Activated naive CD4-positive, alpha-beta T cell treated with anti-CD3 and anti-CD28 coated beads for 36 hours (primary cell): ENCODE measurements at regions not wholly inside any gene's neighbourhood (a gene's known extent, or its start where the extent isn't known, plus 50 kb on each side); places are given as distances from the start of the nearest gene placed in this dataset.

Experiments used
- CTCF ChIA-PET: fragments of 350-600 bp; sonication (Branson Sonifier 250); formaldehyde crosslinking; loops from one replicate; lab custom pipeline; 2021; ENCODE audit warnings: antibody characterized with exemption; lab: Charles Lee
- DNase-seq: peaks from one replicate; pipeline ENCODE4 v3.0.0-alpha.2; 2020
- H3K27ac Mint-ChIP-seq: one replicate; pipeline ENCODE4 v1.8.0; 2021; ENCODE audit warnings: mild to moderate bottlenecking, mixed read lengths
- H3K27me3 Mint-ChIP-seq: one replicate; pipeline ENCODE4 v1.8.0; 2021; ENCODE audit warnings: low read depth, mixed read lengths
- H3K36me3 Mint-ChIP-seq: one replicate; pipeline ENCODE4 v1.8.0; 2021; ENCODE audit warnings: low read depth, mixed read lengths
- H3K4me1 Mint-ChIP-seq: one replicate; pipeline ENCODE4 v1.8.0; 2021; ENCODE audit warnings: low read depth, mixed read lengths
- H3K4me3 Mint-ChIP-seq: one replicate; pipeline ENCODE4 v1.8.0; 2021; ENCODE audit warnings: mild to moderate bottlenecking, moderate library complexity, mixed read lengths
- H3K9me3 Mint-ChIP-seq: one replicate; pipeline ENCODE4 v1.8.0; 2021; ENCODE audit warnings: mixed read lengths
- intact Hi-C: fragments of 100-400 bp; cut with micrococcal nuclease; formaldehyde crosslinking; loops from one replicate; pipeline ENCODE4 v1.15.1; 2023

DNA sequence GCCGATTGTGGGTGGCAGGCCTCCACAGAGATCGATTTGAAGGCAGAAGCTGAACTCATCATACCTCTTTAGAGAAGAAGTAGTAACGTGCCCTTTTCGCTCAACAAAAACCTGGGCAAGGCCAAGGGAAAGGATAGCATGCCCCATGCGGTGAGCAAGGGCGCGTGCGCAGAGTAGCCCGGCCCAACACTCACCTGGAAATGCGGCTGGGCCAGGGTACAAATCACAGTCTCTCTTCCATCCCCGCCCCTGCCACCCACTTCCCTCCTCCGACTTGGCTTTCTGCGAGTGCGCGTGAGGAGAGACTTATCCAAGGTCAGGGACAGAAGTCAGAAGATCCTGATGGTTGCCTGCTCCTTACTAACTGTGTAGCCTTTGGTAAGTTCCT is 160.7 kb upstream of the C1orf21 start:
- no peak overlapping the region for H3K4me3 Mint-ChIP-seq
- H3K27me3 Mint-ChIP-seq = peaks cover 2% of the 10 kb centered on the region
- CTCF ChIA-PET = interaction anchor here (0.7 to 1.0 kb wide), 2 partner anchors 12 to 151 kb away, joined by 3 read pairs; no protein-coding TSS in a partner anchor
- intact Hi-C loops = no loop called here
- DNase-seq = no peak
- H3K9me3 Mint-ChIP-seq = peaks cover 3% of the 10 kb centered on the region
- no peak overlapping the region for H3K27ac Mint-ChIP-seq
- no peaks in the 10 kb centered on the region for H3K4me1 Mint-ChIP-seq
- no peaks in the 10 kb centered on the region for H3K36me3 Mint-ChIP-seq

DNA sequence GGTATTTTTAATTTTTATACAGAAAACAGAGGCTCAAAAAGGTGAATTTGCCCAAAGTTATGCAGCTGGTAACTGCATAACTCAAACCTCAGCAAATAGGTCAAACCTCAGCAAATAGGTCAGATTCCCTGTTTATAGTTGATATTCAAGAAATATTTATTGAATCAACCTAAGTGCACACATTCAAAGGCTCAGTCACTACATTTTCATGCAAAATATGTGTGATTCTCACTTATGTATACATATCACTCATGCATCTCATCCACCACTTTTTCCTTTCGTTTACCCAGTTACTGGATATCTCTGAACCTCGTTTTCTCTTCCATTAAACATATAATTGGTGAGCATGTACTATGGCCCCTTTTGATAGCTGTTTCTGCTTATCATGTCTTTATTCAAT is 158.3 kb upstream of the C1orf21 start:
- CTCF ChIA-PET = no interaction called here
- Mint-ChIP-seq H3K36me3 (no peaks in the 10 kb centered on the region), H3K4me3 (no peak overlapping the region), H3K27me3 (peaks cover 3% of the 10 kb centered on the region), H3K9me3 (peaks cover 3% of the 10 kb centered on the region), H3K27ac (no peak overlapping the region), H3K4me1 (no peaks in the 10 kb centered on the region)
- no peak for DNase-seq
- intact Hi-C loops = no loop called here

DNA sequence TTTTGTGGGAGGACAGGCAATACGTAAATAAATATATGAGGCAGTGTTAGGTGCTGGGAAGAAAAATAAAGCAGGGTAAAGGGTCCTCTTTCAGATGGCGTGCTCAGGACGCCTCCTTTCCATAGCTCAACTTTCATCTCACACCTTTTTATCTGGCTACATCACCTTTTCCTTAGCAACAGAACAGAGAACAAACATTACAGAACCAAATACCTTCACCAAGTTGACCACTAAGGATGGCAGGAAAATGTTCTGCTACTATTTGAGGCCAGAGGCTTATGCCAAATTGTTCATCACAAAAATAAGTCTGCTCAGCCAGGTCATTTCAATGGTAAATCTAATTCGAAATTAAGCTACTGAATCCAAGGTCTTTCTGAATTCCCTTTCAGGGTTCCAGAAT is 149.2 kb upstream of the C1orf21 start:
- H3K4me3 Mint-ChIP-seq = no peak overlapping the region
- no peaks in the 10 kb centered on the region for H3K36me3 Mint-ChIP-seq
- no peak for DNase-seq
- no peak overlapping the region for H3K27ac Mint-ChIP-seq
- no peaks in the 10 kb centered on the region for H3K9me3 Mint-ChIP-seq
- intact Hi-C loops = no loop called here
- H3K27me3 Mint-ChIP-seq = peaks cover 19% of the 10 kb centered on the region
- CTCF ChIA-PET = interaction anchor here (0.6 to 1.0 kb wide), 3 partner anchors 11 to 556 kb away, joined by 3 to 5 read pairs (median 3); no protein-coding TSS in a partner anchor
- no peaks in the 10 kb centered on the region for H3K4me1 Mint-ChIP-seq

DNA sequence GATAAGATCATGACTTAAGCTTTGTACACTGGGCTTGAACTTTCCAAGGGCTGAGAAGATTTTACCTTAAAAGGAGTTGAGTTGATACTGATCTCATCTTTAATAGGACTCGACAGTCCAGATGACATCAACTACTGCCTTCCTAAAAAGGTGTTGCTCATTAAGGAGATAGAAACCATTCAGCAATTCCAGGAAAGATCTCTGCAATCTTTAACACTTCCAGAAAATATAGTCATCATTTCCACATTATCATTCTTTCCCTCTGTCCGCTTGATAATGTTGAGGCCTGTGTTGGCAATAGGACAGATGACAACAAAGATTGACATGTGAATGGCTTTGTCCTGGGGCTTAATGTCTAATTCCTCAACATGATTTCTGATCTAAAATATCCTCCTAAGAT is 145.4 kb upstream of the C1orf21 start:
- Mint-ChIP-seq H3K36me3 (no peaks in the 10 kb centered on the region), H3K4me3 (no peak overlapping the region), H3K27me3 (peaks cover 11% of the 10 kb centered on the region), H3K9me3 (no peaks in the 10 kb centered on the region), H3K4me1 (no peaks in the 10 kb centered on the region), H3K27ac (no peak overlapping the region)
- no peak for DNase-seq
- intact Hi-C loops = loop anchor here (5.0 kb wide), 1 partner anchor 421 kb away; no protein-coding TSS in a partner anchor
- CTCF ChIA-PET = no interaction called here

DNA sequence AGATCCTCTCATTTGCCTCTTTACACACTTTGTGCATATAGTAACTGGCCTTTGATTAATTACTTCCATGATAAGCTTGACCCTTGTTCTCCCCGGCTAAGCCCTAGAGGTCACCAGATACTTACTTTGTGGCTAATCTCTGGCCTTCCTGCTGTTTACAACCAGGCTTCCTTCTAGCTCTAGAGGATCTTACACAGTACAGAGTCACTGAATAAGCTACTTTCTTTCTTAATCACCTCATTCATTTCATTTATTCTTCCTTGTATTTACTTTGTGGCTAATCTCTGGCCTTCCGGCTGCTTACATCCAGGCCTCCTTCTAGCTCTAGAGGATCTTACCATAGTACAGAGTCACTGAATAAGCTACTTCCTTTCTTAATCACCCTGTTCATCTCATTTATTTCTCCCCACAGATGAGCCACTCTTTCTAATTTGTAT is 144.3 kb upstream of the C1orf21 start:
- no peak overlapping the region for H3K27ac Mint-ChIP-seq
- H3K4me3 Mint-ChIP-seq = no peak overlapping the region
- no peaks in the 10 kb centered on the region for H3K4me1 Mint-ChIP-seq
- no peak for DNase-seq
- CTCF ChIA-PET = no interaction called here
- intact Hi-C loops = loop anchor here (5.0 kb wide), 1 partner anchor 420 kb away; no protein-coding TSS in a partner anchor
- H3K27me3 Mint-ChIP-seq = peaks cover 10% of the 10 kb centered on the region
- H3K36me3 Mint-ChIP-seq = no peaks in the 10 kb centered on the region
- H3K9me3 Mint-ChIP-seq = no peaks in the 10 kb centered on the region

DNA sequence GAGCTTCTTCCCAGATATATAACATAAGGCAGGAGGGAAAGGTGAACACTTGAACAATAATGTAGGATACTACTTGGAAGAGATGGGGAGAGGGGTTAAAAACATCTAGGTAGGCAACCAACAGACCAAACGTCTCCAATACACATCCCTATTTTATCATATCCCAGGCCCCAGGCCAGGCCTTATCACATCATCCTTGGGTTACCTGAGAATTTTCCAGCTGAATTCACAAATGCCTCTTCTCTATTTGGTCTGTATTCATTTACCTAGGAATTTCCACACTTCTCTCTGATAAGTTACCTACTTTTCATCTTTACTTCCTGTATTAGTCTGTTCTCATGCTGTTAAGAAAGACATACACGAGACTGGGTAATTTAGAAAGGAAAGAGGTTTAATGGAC is 141.9 kb upstream of the C1orf21 start:
- Mint-ChIP-seq H3K4me1 (no peaks in the 10 kb centered on the region), H3K9me3 (no peaks in the 10 kb centered on the region), H3K27ac (no peak overlapping the region), H3K4me3 (no peak overlapping the region), H3K36me3 (no peaks in the 10 kb centered on the region), H3K27me3 (peaks cover 14% of the 10 kb centered on the region)
- CTCF ChIA-PET = no interaction called here
- no peak for DNase-seq
- intact Hi-C loops = loop anchor here (5.0 kb wide), 1 partner anchor 417 kb away; no protein-coding TSS in a partner anchor

- Mint-ChIP-seq H3K4me3 (no peak overlapping the region), H3K27ac (no peak overlapping the region), H3K9me3 (no peaks in the 10 kb centered on the region), H3K36me3 (no peaks in the 10 kb centered on the region), H3K27me3 (peaks cover 18% of the 10 kb centered on the region), H3K4me1 (no peaks in the 10 kb centered on the region)
- CTCF ChIA-PET = no interaction called here
- intact Hi-C loops = no loop called here
- DNase-seq = no peak
These were observed 139.2 kb upstream of the C1orf21 start for GRCh38 chr1:184247671-184248070.

GRCh38 chr1:184253921-184254320 is 132.9 kb upstream of the C1orf21 start:
- no peaks in the 10 kb centered on the region for H3K36me3 Mint-ChIP-seq
- CTCF ChIA-PET = no interaction called here
- H3K27ac Mint-ChIP-seq = no peak overlapping the region
- no peak overlapping the region for H3K4me3 Mint-ChIP-seq
- H3K27me3 Mint-ChIP-seq = peaks cover 23% of the 10 kb centered on the region
- H3K9me3 Mint-ChIP-seq = no peaks in the 10 kb centered on the region
- DNase-seq = no peak
- H3K4me1 Mint-ChIP-seq = no peaks in the 10 kb centered on the region
- intact Hi-C loops = no loop called here

DNA sequence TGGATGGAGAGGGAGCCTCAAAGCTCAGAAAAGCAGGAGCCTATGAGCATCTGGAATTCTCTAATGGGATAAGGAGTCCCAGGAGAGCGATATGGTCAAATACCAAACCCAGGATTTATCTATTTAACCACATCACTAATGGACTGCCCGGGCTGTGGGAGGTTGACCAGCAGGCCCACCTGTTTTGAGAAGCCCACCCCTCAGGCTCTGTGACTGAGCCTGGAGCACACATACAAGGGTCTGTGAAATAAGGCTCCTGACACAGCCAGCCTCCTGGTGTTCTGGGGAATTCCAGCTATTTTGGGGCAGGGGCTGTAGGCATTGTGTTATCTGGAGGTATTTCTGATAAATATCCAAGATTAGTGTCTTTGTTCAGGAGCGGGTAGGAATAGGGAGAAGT is 132.0 kb upstream of the C1orf21 start:
- Mint-ChIP-seq H3K4me3 (no peak overlapping the region), H3K36me3 (no peaks in the 10 kb centered on the region), H3K27me3 (peaks cover 23% of the 10 kb centered on the region), H3K27ac (no peak overlapping the region), H3K4me1 (no peaks in the 10 kb centered on the region), H3K9me3 (no peaks in the 10 kb centered on the region)
- intact Hi-C loops = no loop called here
- CTCF ChIA-PET = no interaction called here
- DNase-seq = no peak

DNA sequence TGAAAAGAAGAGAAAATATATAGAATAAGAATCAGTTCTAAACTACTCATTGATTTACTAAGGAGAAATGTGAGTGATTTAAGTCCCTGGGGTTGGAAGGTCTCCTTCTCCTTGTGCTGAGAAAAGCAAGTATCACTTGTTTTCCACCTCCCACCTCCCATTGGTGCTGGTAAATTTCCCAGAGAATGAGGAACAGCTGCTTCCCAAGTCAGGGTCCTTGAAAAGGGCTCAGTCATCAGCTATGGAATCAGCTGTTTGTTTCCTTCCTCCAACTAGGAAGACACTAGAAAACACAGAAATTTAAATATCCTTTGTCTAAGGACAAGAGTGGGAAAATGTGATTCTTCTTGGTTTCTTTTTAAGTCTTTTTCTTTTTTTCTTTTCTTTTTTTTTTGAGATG is 131.3 kb upstream of the C1orf21 start:
- Mint-ChIP-seq H3K9me3 (no peaks in the 10 kb centered on the region), H3K36me3 (no peaks in the 10 kb centered on the region), H3K4me1 (no peaks in the 10 kb centered on the region), H3K27me3 (peaks cover 25% of the 10 kb centered on the region), H3K4me3 (no peak overlapping the region), H3K27ac (no peak overlapping the region)
- CTCF ChIA-PET = no interaction called here
- intact Hi-C loops = no loop called here
- DNase-seq = no peak

DNA sequence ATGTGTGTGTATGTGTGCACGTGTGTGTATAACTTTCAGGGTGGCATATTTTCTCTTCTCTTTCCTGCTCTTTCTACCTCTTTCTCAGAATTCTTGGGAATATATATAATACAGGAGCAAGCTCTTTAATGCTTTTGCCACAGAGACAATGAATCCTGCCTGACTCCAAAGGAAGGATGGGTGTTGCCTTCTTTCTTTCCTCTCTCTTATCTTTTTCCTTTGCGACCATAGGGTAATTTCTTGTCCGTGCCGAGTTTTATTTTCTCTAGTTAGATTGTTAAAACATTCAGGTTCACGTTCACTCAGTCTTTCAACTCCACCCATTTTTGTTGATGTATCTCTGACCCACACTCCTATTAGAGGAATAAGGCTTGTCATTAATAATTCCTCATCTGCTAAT is 129.0 kb upstream of the C1orf21 start:
- H3K27me3 Mint-ChIP-seq = peaks cover 29% of the 10 kb centered on the region

DNA sequence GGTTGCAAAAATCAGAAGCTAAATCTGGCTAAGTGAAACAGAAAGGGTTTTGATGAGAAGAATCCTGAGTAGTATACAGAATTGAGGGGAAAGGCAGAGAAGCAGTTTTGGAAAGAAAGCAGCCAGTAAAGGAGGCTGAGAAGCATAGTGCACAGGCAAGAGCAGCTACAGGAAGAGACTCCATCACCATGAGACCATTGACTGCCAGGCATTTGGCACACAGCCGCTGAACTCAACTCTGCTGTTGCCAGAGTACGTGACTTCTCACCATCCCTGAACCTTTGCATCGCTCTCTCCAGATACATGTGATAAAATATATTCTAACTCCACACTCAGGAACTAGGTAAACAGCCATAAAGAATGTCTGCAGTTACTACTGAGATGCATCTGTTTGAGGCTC is 128.3 kb upstream of the C1orf21 start:
- H3K27me3 Mint-ChIP-seq = peaks cover 28% of the 10 kb centered on the region
- CTCF ChIA-PET = no interaction called here
- no peaks in the 10 kb centered on the region for H3K4me1 Mint-ChIP-seq
- H3K4me3 Mint-ChIP-seq = no peak overlapping the region
- H3K36me3 Mint-ChIP-seq = no peaks in the 10 kb centered on the region
- intact Hi-C loops = no loop called here
- DNase-seq = no peak
- no peaks in the 10 kb centered on the region for H3K9me3 Mint-ChIP-seq
- no peak overlapping the region for H3K27ac Mint-ChIP-seq

More for the DNA sequence above, 129.0 kb upstream of the C1orf21 start:
- intact Hi-C loops = no loop called here
- Mint-ChIP-seq H3K4me3 (no peak overlapping the region), H3K36me3 (no peaks in the 10 kb centered on the region), H3K27ac (no peak overlapping the region), H3K9me3 (no peaks in the 10 kb centered on the region), H3K4me1 (no peaks in the 10 kb centered on the region)
- CTCF ChIA-PET = no interaction called here
- DNase-seq = no peak

- Mint-ChIP-seq H3K36me3 (no peaks in the 10 kb centered on the region), H3K27me3 (peaks cover 25% of the 10 kb centered on the region), H3K4me3 (no peak overlapping the region), H3K4me1 (no peaks in the 10 kb centered on the region), H3K27ac (no peak overlapping the region), H3K9me3 (no peaks in the 10 kb centered on the region)
- intact Hi-C loops = no loop called here
- DNase-seq = no peak
- CTCF ChIA-PET = interaction anchor here (0.6 kb wide), 1 partner anchor 843 kb away, joined by 3 read pairs; no protein-coding TSS in a partner anchor
These were observed 126.4 kb upstream of the C1orf21 start for GRCh38 chr1:184260382-184260781.
